ENCODE measurements at regions not wholly inside any gene's neighbourhood (a gene's known extent, or its start where the extent isn't known, plus 50 kb on each side); places are given as distances from the start of the nearest gene placed in this dataset.

DNA sequence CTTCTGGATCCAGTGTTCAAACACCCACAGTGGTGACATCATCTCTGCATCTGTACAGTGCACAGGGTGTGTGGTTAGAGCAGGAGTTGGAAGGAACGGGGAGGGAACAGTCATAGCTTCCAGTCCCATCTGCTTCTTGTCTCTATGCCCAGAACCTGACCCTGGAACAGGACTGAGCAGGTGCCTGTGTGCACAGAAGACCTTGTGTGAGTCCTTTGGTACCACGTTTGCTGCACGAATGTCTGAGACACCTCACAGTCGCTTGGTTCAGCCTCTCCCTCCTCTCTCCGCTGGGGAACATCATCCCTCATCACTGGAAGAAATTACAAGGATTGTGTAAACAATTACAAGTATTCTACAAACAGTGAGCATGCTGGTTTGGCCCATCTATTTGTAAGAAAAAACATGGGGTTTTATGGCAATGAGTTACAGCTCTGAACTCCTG lies 243.0 kb upstream of the KLF6 start:
- no peaks in the 10 kb centered on the region for H3K9me3 ChIP-seq (ENCODE audit: severe bottlenecking)
- H3K27me3 ChIP-seq (ENCODE audit: insufficient read depth, poor library complexity, severe bottlenecking), result no peaks in the 10 kb centered on the region
- DNase-seq (ENCODE audit: low spot score) (no peak), ATAC-seq (ENCODE audit: low read depth) (no peak)
- TF ChIP-seq, protein P1, sequence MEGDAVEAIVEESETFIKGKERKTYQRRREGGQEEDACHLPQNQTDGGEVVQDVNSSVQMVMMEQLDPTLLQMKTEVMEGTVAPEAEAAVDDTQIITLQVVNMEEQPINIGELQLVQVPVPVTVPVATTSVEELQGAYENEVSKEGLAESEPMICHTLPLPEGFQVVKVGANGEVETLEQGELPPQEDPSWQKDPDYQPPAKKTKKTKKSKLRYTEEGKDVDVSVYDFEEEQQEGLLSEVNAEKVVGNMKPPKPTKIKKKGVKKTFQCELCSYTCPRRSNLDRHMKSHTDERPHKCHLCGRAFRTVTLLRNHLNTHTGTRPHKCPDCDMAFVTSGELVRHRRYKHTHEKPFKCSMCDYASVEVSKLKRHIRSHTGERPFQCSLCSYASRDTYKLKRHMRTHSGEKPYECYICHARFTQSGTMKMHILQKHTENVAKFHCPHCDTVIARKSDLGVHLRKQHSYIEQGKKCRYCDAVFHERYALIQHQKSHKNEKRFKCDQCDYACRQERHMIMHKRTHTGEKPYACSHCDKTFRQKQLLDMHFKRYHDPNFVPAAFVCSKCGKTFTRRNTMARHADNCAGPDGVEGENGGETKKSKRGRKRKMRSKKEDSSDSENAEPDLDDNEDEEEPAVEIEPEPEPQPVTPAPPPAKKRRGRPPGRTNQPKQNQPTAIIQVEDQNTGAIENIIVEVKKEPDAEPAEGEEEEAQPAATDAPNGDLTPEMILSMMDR (IDR thresholded peaks at IDR 0.05; ENCODE audit: poor library complexity, severe bottlenecking), result no peak
- H3K36me3 ChIP-seq (ENCODE audit: low read depth), result no peaks in the 10 kb centered on the region
- no peak overlapping the region for H3K27ac ChIP-seq (ENCODE audit: poor library complexity, severe bottlenecking)
- H3K4me3 ChIP-seq (ENCODE audit: severe bottlenecking), result no peak overlapping the region
- no peaks in the 10 kb centered on the region for H3K4me1 ChIP-seq (ENCODE audit: insufficient read depth, poor library complexity, severe bottlenecking)

GRCh38 chr10:4025339-4025738 lies 240.3 kb upstream of the KLF6 start:
- H3K27ac ChIP-seq (ENCODE audit: poor library complexity, severe bottlenecking), result no peak overlapping the region
- ATAC-seq (ENCODE audit: low read depth) (no peak), DNase-seq (ENCODE audit: low spot score) (no peak)
- TF ChIP-seq, protein P1 (IDR thresholded peaks at IDR 0.05; ENCODE audit: poor library complexity, severe bottlenecking), result no peak
- H3K36me3 ChIP-seq (ENCODE audit: low read depth), result no peaks in the 10 kb centered on the region
- H3K9me3 ChIP-seq (ENCODE audit: severe bottlenecking), result no peaks in the 10 kb centered on the region
- H3K27me3 ChIP-seq (ENCODE audit: insufficient read depth, poor library complexity, severe bottlenecking), result no peaks in the 10 kb centered on the region
- no peaks in the 10 kb centered on the region for H3K4me1 ChIP-seq (ENCODE audit: insufficient read depth, poor library complexity, severe bottlenecking)
- no peak overlapping the region for H3K4me3 ChIP-seq (ENCODE audit: severe bottlenecking)

GRCh38 chr10:4024516-4025245 lies 239.7 kb upstream of the KLF6 start:
- no peaks in the 10 kb centered on the region for H3K9me3 ChIP-seq (ENCODE audit: severe bottlenecking)
- TF ChIP-seq, protein P1 (IDR thresholded peaks at IDR 0.05; ENCODE audit: poor library complexity, severe bottlenecking), result no peak
- ATAC-seq (ENCODE audit: low read depth), result no peak

DNA sequence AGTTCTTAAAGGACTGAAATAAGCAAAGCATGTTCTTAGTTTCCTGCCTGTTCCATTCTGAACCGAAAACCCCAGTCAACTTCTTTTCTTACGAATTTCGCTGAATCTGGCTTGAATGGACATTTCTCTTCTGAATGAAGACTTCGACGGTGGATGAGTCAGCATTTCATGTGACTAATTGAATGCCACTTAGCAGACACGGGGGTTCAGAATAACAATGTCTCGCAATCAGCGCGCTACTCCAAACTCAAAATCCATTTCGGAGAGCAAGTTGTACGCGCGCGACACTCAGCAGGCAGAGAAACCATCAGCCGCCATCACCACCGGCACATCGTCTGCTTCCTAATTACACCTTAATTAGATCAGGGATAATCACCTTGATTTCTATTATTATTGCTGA lies 239.0 kb upstream of the KLF6 start:
- Histone ChIP-seq H3K9me3 (ENCODE audit: severe bottlenecking) (no peaks in the 10 kb centered on the region), H3K27ac (ENCODE audit: poor library complexity, severe bottlenecking) (no peak overlapping the region), H3K4me3 (ENCODE audit: severe bottlenecking) (no peak overlapping the region), H3K4me1 (ENCODE audit: insufficient read depth, poor library complexity, severe bottlenecking) (no peaks in the 10 kb centered on the region), H3K36me3 (ENCODE audit: low read depth) (no peaks in the 10 kb centered on the region), H3K27me3 (ENCODE audit: insufficient read depth, poor library complexity, severe bottlenecking) (no peaks in the 10 kb centered on the region)
- DNase-seq (ENCODE audit: low spot score), result no peak
- TF ChIP-seq, protein P1 (IDR thresholded peaks at IDR 0.05; ENCODE audit: poor library complexity, severe bottlenecking), result no peak
- no peak for ATAC-seq (ENCODE audit: low read depth)

More at GRCh38 chr10:4024516-4025245, 239.7 kb upstream of the KLF6 start:
- no peak for DNase-seq (ENCODE audit: low spot score)
- no peak overlapping the region for H3K27ac ChIP-seq (ENCODE audit: poor library complexity, severe bottlenecking)
- H3K27me3 ChIP-seq (ENCODE audit: insufficient read depth, poor library complexity, severe bottlenecking), result no peaks in the 10 kb centered on the region
- H3K4me1 ChIP-seq (ENCODE audit: insufficient read depth, poor library complexity, severe bottlenecking), result no peaks in the 10 kb centered on the region
- H3K4me3 ChIP-seq (ENCODE audit: severe bottlenecking), result no peak overlapping the region
- H3K36me3 ChIP-seq (ENCODE audit: low read depth), result no peaks in the 10 kb centered on the region

- ATAC-seq (ENCODE audit: low read depth), result no peak
- H3K9me3 ChIP-seq (ENCODE audit: severe bottlenecking), result no peaks in the 10 kb centered on the region
- no peak for DNase-seq (ENCODE audit: low spot score)
These were observed 237.5 kb upstream of the KLF6 start for GRCh38 chr10:4022473-4022872.

More at GRCh38 chr10:4022473-4022872, 237.5 kb upstream of the KLF6 start:
- Histone ChIP-seq H3K27me3 (ENCODE audit: insufficient read depth, poor library complexity, severe bottlenecking) (no peaks in the 10 kb centered on the region), H3K4me3 (ENCODE audit: severe bottlenecking) (no peak overlapping the region), H3K36me3 (ENCODE audit: low read depth) (no peaks in the 10 kb centered on the region), H3K27ac (ENCODE audit: poor library complexity, severe bottlenecking) (no peak overlapping the region), H3K4me1 (ENCODE audit: insufficient read depth, poor library complexity, severe bottlenecking) (no peaks in the 10 kb centered on the region)
- TF ChIP-seq, protein P1 (IDR thresholded peaks at IDR 0.05; ENCODE audit: poor library complexity, severe bottlenecking), result no peak

Measured in RWPE2 (cell line).